Trophoblast cell (in vitro differentiated cells and primary cell): ENCODE measurements at regions not wholly inside any gene's neighbourhood (a gene's known extent, or its start where the extent isn't known, plus 50 kb on each side); places are given as distances from the start of the nearest gene placed in this dataset.

ENCODE experiments used
- DNase-seq, 2 donors: peaks; one replicate each; pipeline ENCODE4 v3.0.0-alpha.2; 2016
- H2AFZ ChIP-seq: 2 replicates; pipeline ENCODE4 v1.6.1; 2013; ENCODE audit warnings: low read length, moderate library complexity, mild to moderate bottlenecking; ENCODE audit not compliant: insufficient read depth, poor library complexity
- H2AK5ac ChIP-seq: 2 replicates; pipeline ENCODE4 v1.6.1; 2013; ENCODE audit warnings: mild to moderate bottlenecking, low read length
- H2BK120ac ChIP-seq: 2 replicates; pipeline ENCODE4 v1.6.1; 2013; ENCODE audit warnings: low read length, mild to moderate bottlenecking, moderate library complexity; ENCODE audit not compliant: insufficient read depth, poor library complexity
- H2BK12ac ChIP-seq: 2 replicates; pipeline ENCODE4 v1.6.1; 2013; ENCODE audit warnings: mild to moderate bottlenecking, low read length, moderate library complexity
- H2BK5ac ChIP-seq: 2 replicates; pipeline ENCODE4 v1.6.1; 2013; ENCODE audit warnings: low read length, low read depth, moderate library complexity, mild to moderate bottlenecking; ENCODE audit not compliant: poor library complexity
- H3K14ac ChIP-seq: 2 replicates; pipeline ENCODE4 v1.6.1; 2013; ENCODE audit warnings: mild to moderate bottlenecking, low read length
- H3K18ac ChIP-seq: 2 replicates; pipeline ENCODE4 v1.6.1; 2013; ENCODE audit warnings: mild to moderate bottlenecking, low read length
- H3K23ac ChIP-seq: 2 replicates; pipeline ENCODE4 v1.6.1; 2013; ENCODE audit warnings: low read length
- H3K27ac ChIP-seq: 2 replicates; pipeline ENCODE4 v1.5.1; 2013; ENCODE audit warnings: low read depth, mild to moderate bottlenecking, inconsistent platforms, low read length, moderate library complexity
- H3K27me3 ChIP-seq: 2 replicates; pipeline ENCODE4 v1.6.1; 2013; ENCODE audit warnings: inconsistent platforms, mild to moderate bottlenecking, low read length, moderate library complexity; ENCODE audit not compliant: insufficient read depth
- H3K36me3 ChIP-seq, 2 experiments: 1 replicate in 1 of 2; 2 replicates in 1 of 2; pipeline ENCODE4 v1.6.1; 2013; ENCODE audit warnings: low read length in 2 of 2, mild to moderate bottlenecking in 2 of 2, moderate library complexity in 1 of 2; ENCODE audit not compliant: insufficient read depth in 2 of 2, control insufficient read depth in 1 of 2
- H3K4ac ChIP-seq: 2 replicates; pipeline ENCODE4 v1.6.1; 2013; ENCODE audit warnings: low read depth, mild to moderate bottlenecking, low read length, moderate library complexity
- H3K4me1 ChIP-seq, 2 experiments: 1 replicate in 1 of 2; 2 replicates in 1 of 2; pipeline ENCODE4 v1.6.1; 2013; ENCODE audit warnings: low read length in 2 of 2, mild to moderate bottlenecking in 2 of 2, moderate library complexity in 1 of 2; ENCODE audit not compliant: insufficient read depth in 2 of 2, control insufficient read depth in 1 of 2
- H3K4me2 ChIP-seq: 2 replicates; pipeline ENCODE4 v1.6.1; 2013; ENCODE audit warnings: inconsistent platforms, mild to moderate bottlenecking, low read length, moderate library complexity
- H3K4me3 ChIP-seq: 2 replicates; pipeline ENCODE4 v1.5.1; 2013; ENCODE audit warnings: mild to moderate bottlenecking, low read depth, low read length, inconsistent platforms
- H3K79me1 ChIP-seq: one replicate; pipeline ENCODE4 v1.6.1; 2013; ENCODE audit warnings: low read length
- H3K79me2 ChIP-seq: 2 replicates; pipeline ENCODE4 v1.6.1; 2013; ENCODE audit warnings: low read length, mild to moderate bottlenecking; ENCODE audit not compliant: control insufficient read depth, insufficient read depth, poor library complexity
- H3K9ac ChIP-seq: 2 replicates; pipeline ENCODE4 v1.6.1; 2013; ENCODE audit warnings: mild to moderate bottlenecking, low read length
- H3K9me3 ChIP-seq: 2 replicates; pipeline ENCODE4 v1.6.1; 2013; ENCODE audit warnings: low read depth, mild to moderate bottlenecking, control low read depth, inconsistent platforms, low read length; ENCODE audit not compliant: insufficient read depth
- H4K12ac ChIP-seq: 2 replicates; pipeline ENCODE4 v1.6.1; 2013; ENCODE audit warnings: low read depth, mild to moderate bottlenecking, low read length, moderate library complexity
- H4K8ac ChIP-seq: 2 replicates; pipeline ENCODE4 v1.6.1; 2013; ENCODE audit warnings: low read depth, mild to moderate bottlenecking, low read length, moderate library complexity
- H4K91ac ChIP-seq: one replicate; pipeline ENCODE4 v1.6.1; 2013; ENCODE audit warnings: low read depth, mild to moderate bottlenecking, low read length, moderate library complexity
- WGBS: extraction: QIAGEN DNeasy Blood & Tissue Kit; methylation state at CpG from one replicate; pipeline ENCODE4 v1.1.7; 2013; ENCODE audit warnings: missing lambda C conversion rate; ENCODE audit not compliant: insufficient read length, insufficient coverage; ENCODE audit errors: extremely low coverage; 5-methylcytosine and 5-hydroxymethylcytosine counted together

- Histone ChIP-seq H2AFZ (no peak overlapping the region), H2BK120ac (no peak overlapping the region), H3K4me2 (no peak overlapping the region), H3K9ac (no peak overlapping the region), H2BK12ac (no peak overlapping the region), H3K36me3 (no peaks in the 10 kb centered on the region), H3K18ac (no peak overlapping the region), H4K12ac (no peak overlapping the region), H3K4me1 (no peaks in the 10 kb centered on the region), H3K9me3 (no peaks in the 10 kb centered on the region), H3K4me3 (no peak overlapping the region), H3K14ac (no peak overlapping the region), H3K79me2 (no peaks in the 10 kb centered on the region), H2BK5ac (no peak overlapping the region), H2AK5ac (no peak overlapping the region), H3K23ac (no peak overlapping the region), H3K27ac (no peak overlapping the region), H3K27me3 (no peaks in the 10 kb centered on the region), H3K4ac (no peak overlapping the region), H3K79me1 (no peaks in the 10 kb centered on the region), H4K91ac (no peak overlapping the region), H4K8ac (no peak overlapping the region)
- WGBS, result no CpG with 5 or more reads among the region's 1 CpG
- no peak for DNase-seq
These were observed 184.5 kb upstream of the MAST4 start for GRCh38 chr5:66411701-66412100.

GRCh38 chr5:66413931-66414330 is 182.3 kb upstream of the MAST4 start:
- H3K9me3 ChIP-seq, result no peaks in the 10 kb centered on the region
- H4K8ac ChIP-seq, result no peak overlapping the region
- DNase-seq, result no peak
- H4K91ac ChIP-seq, result no peak overlapping the region
- H3K36me3 ChIP-seq, result no peaks in the 10 kb centered on the region
- H2BK5ac ChIP-seq, result no peak overlapping the region
- H3K79me2 ChIP-seq, result no peaks in the 10 kb centered on the region
- H2AK5ac ChIP-seq, result no peak overlapping the region
- no peak overlapping the region for H3K4me2 ChIP-seq
- no peak overlapping the region for H3K27ac ChIP-seq
- no peak overlapping the region for H3K23ac ChIP-seq
- H3K18ac ChIP-seq, result no peak overlapping the region
- H3K9ac ChIP-seq, result no peak overlapping the region
- no CpG with 5 or more reads among the region's 1 CpG for WGBS
- H3K79me1 ChIP-seq, result no peaks in the 10 kb centered on the region
- H3K4me1 ChIP-seq, result no peaks in the 10 kb centered on the region
- H2BK12ac ChIP-seq, result no peak overlapping the region
- H2AFZ ChIP-seq, result no peak overlapping the region
- no peak overlapping the region for H3K4ac ChIP-seq
- no peak overlapping the region for H2BK120ac ChIP-seq
- no peak overlapping the region for H3K14ac ChIP-seq
- no peak overlapping the region for H4K12ac ChIP-seq
- no peaks in the 10 kb centered on the region for H3K27me3 ChIP-seq
- H3K4me3 ChIP-seq, result no peak overlapping the region

- no peak overlapping the region for H3K23ac ChIP-seq
- no peak overlapping the region for H3K18ac ChIP-seq
- H3K4ac ChIP-seq, result no peak overlapping the region
- H2BK120ac ChIP-seq, result no peak overlapping the region
- no peak overlapping the region for H2BK12ac ChIP-seq
- H2AK5ac ChIP-seq, result no peak overlapping the region
- no peaks in the 10 kb centered on the region for H3K27me3 ChIP-seq
- H3K4me3 ChIP-seq, result no peak overlapping the region
- H3K27ac ChIP-seq, result no peak overlapping the region
- H4K91ac ChIP-seq, result no peak overlapping the region
- no peak overlapping the region for H3K4me2 ChIP-seq
- no peak overlapping the region for H4K8ac ChIP-seq
- no peaks in the 10 kb centered on the region for H3K9me3 ChIP-seq
- H2BK5ac ChIP-seq, result no peak overlapping the region
- no peaks in the 10 kb centered on the region for H3K79me2 ChIP-seq
- no peak overlapping the region for H4K12ac ChIP-seq
- H3K79me1 ChIP-seq, result no peaks in the 10 kb centered on the region
- no peaks in the 10 kb centered on the region for H3K36me3 ChIP-seq
- no peaks in the 10 kb centered on the region for H3K4me1 ChIP-seq
- DNase-seq, result no peak
- H3K9ac ChIP-seq, result no peak overlapping the region
- no peak overlapping the region for H2AFZ ChIP-seq
- H3K14ac ChIP-seq, result no peak overlapping the region
These were observed 181.0 kb upstream of the MAST4 start for GRCh38 chr5:66415208-66415607.

- no peak overlapping the region for H3K4ac ChIP-seq
- no peak overlapping the region for H2AK5ac ChIP-seq
- no peak overlapping the region for H4K91ac ChIP-seq
- H3K79me2 ChIP-seq, result no peaks in the 10 kb centered on the region
- H3K27ac ChIP-seq, result no peak overlapping the region
- no peak for DNase-seq
- no peaks in the 10 kb centered on the region for H3K4me1 ChIP-seq
- H3K4me3 ChIP-seq, result no peak overlapping the region
- no peaks in the 10 kb centered on the region for H3K79me1 ChIP-seq
- H3K23ac ChIP-seq, result no peak overlapping the region
- H2BK120ac ChIP-seq, result no peak overlapping the region
- no peak overlapping the region for H2BK12ac ChIP-seq
- H3K36me3 ChIP-seq, result no peaks in the 10 kb centered on the region
- H3K4me2 ChIP-seq, result no peak overlapping the region
- no peak overlapping the region for H4K8ac ChIP-seq
- H4K12ac ChIP-seq, result no peak overlapping the region
- no peak overlapping the region for H3K9ac ChIP-seq
- no peak overlapping the region for H3K14ac ChIP-seq
- H3K18ac ChIP-seq, result no peak overlapping the region
- no peak overlapping the region for H2AFZ ChIP-seq
- no peaks in the 10 kb centered on the region for H3K27me3 ChIP-seq
- H2BK5ac ChIP-seq, result no peak overlapping the region
- peaks cover 3% of the 10 kb centered on the region for H3K9me3 ChIP-seq
These were observed 179.5 kb upstream of the MAST4 start for GRCh38 chr5:66416698-66417097.

- no CpG with 5 or more reads among the region's 2 CpGs for WGBS
- H3K9ac ChIP-seq, result no peak overlapping the region
- H3K9me3 ChIP-seq, result peaks cover 4% of the 10 kb centered on the region
- DNase-seq, result no peak
- H4K12ac ChIP-seq, result no peak overlapping the region
- no peaks in the 10 kb centered on the region for H3K79me1 ChIP-seq
- H3K23ac ChIP-seq, result no peak overlapping the region
- H2BK5ac ChIP-seq, result no peak overlapping the region
- H2BK12ac ChIP-seq, result no peak overlapping the region
- H2AFZ ChIP-seq, result no peak overlapping the region
- no peak overlapping the region for H3K4me3 ChIP-seq
- H3K18ac ChIP-seq, result no peak overlapping the region
- H3K14ac ChIP-seq, result no peak overlapping the region
- no peak overlapping the region for H3K27ac ChIP-seq
- no peak overlapping the region for H3K4me2 ChIP-seq
- H3K4me1 ChIP-seq, result no peaks in the 10 kb centered on the region
- H3K36me3 ChIP-seq, result no peaks in the 10 kb centered on the region
- H3K27me3 ChIP-seq, result no peaks in the 10 kb centered on the region
- H3K4ac ChIP-seq, result no peak overlapping the region
- no peak overlapping the region for H4K8ac ChIP-seq
- H2AK5ac ChIP-seq, result no peak overlapping the region
- no peak overlapping the region for H4K91ac ChIP-seq
- no peaks in the 10 kb centered on the region for H3K79me2 ChIP-seq
- no peak overlapping the region for H2BK120ac ChIP-seq
These were observed 178.4 kb upstream of the MAST4 start for GRCh38 chr5:66417781-66418180.
